Stimulated activated memory B cell treated with anti-CD40 and anti-IgM and Interleukin-4, amounts not matched to agents 10 μg/mL and 1 μg/mL and 100 μg/mL, for 72 hours (primary cell): ENCODE measurements at regions not wholly inside any gene's neighbourhood (a gene's known extent, or its start where the extent isn't known, plus 50 kb on each side); places are given as distances from the start of the nearest gene placed in this dataset.

Source experiments
- ATAC-seq: fragments of 150-1000 bp; cut with Tn5 transposase; 2 replicates; pipeline ENCODE4 v1.10.0; 2021
- H3K27ac Mint-ChIP-seq: one replicate; pipeline ENCODE4 v1.8.0; 2022; ENCODE audit warnings: mild to moderate bottlenecking, mixed read lengths
- H3K27me3 Mint-ChIP-seq: one replicate; pipeline ENCODE4 v1.8.0; 2022; ENCODE audit warnings: mixed read lengths
- H3K36me3 Mint-ChIP-seq: one replicate; pipeline ENCODE4 v1.8.0; 2022; ENCODE audit warnings: mixed read lengths
- H3K4me1 Mint-ChIP-seq: one replicate; pipeline ENCODE4 v1.8.0; 2022; ENCODE audit warnings: mixed read lengths
- H3K4me3 Mint-ChIP-seq: one replicate; pipeline ENCODE4 v1.8.0; 2022; ENCODE audit warnings: mild to moderate bottlenecking, moderate library complexity, mixed read lengths
- H3K9me3 Mint-ChIP-seq: one replicate; pipeline ENCODE4 v1.8.0; 2022; ENCODE audit warnings: mixed read lengths

DNA sequence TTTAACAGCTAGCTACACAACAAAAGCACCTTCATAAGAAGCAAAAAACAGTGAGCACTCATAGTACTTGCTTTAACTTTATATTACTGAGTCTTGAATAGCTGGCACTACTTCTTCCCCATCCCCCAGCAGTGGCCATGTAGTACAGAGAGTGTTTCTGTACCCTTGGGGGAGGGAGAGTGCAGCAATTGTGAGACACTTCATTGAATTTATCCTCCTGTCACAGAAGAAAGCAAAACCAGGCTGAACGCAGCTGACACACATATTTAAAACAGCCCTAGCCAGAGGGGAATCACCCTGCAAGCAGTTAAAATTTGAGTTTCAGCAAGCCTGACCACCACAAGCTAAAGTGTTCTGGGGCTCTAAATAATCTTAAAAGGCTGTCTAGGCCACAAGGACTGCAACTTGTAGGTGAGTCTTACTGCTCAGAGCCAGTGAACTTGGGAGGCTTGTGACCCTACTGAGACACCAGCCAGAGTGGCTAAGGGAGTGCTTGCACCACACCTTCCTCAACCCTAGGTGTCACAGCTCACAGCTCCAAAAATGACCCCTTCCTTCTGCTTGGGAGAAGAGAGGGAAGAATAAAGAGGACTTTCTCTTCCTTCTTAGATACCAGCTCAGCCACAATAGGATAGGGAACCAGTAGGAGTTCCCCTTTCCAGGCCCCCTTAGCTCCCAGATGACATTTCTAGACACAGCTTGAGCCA, 97.7 kb upstream of the MEOX2 start:
- Mint-ChIP-seq H3K4me1 (no peaks in the 10 kb centered on the region), H3K4me3 (no peak overlapping the region), H3K27me3 (no peaks in the 10 kb centered on the region), H3K27ac (no peak overlapping the region), H3K9me3 (peaks cover 3% of the 10 kb centered on the region), H3K36me3 (no peaks in the 10 kb centered on the region)
- no peak for ATAC-seq

DNA sequence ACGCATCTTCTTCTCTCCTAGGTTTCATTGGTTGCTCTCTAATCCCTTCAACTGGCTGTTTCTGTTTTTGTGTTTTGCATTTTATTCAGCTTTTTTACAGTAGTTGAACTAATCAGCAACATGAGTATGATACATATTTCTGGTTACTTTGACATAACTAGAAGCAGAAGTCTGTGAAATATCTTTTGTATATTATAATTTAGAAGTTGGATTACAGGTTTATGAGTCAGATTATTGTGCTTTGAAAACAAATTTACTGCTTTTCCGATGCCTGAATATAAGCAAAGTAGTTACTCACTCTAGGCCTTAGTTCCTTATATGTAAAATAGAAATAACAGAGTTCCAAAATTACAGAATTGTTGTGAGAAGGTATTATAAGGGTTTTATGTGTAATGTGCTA, 96.2 kb upstream of the MEOX2 start:
- Mint-ChIP-seq H3K4me3 (no peak overlapping the region), H3K36me3 (no peaks in the 10 kb centered on the region), H3K27me3 (no peaks in the 10 kb centered on the region), H3K27ac (no peak overlapping the region), H3K4me1 (no peaks in the 10 kb centered on the region), H3K9me3 (peaks cover 2% of the 10 kb centered on the region)
- no peak for ATAC-seq

DNA sequence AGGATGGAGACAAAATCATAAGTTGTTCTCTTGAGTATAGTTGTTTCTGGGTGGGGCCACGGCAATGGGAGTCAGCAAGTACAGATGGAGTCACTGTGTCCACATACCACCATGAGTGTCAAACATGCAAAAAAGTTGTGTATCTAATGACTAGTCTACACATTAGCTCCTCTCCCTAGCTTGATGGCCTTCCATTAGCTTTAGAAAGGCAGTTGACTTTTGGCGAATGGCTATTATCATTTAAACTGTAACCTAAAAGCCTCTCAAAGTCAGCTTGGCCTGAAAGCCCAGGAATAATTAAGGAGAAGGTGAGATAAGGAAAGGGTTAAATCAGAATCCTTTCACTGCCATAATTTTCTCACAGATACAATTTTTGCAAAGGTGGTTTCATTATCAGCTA, 95.5 kb upstream of the MEOX2 start:
- Mint-ChIP-seq H3K27ac (no peak overlapping the region), H3K4me1 (no peaks in the 10 kb centered on the region), H3K9me3 (no peaks in the 10 kb centered on the region), H3K36me3 (no peaks in the 10 kb centered on the region), H3K4me3 (no peak overlapping the region), H3K27me3 (no peaks in the 10 kb centered on the region)
- no peak for ATAC-seq

DNA sequence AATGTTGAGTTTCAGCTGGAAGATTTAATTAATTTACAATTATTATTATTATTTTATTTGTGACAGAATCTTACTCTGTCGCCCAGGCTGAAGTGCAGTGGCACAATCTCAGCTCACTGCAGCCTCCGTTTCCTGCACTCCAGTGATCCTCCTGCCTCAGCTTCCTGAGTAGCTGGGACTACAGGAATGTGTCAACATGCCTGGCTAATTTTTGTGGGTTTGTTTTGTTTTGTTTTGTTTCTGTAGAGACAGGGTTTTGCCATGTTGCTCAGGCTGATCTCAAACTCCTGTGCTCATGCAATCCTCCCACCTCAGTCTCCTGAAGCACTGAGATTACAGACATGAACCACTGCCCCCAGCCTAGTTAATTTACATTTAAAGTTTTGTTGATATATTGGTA, 93.8 kb upstream of the MEOX2 start:
- H3K36me3 Mint-ChIP-seq: no peaks in the 10 kb centered on the region
- H3K27me3 Mint-ChIP-seq: no peaks in the 10 kb centered on the region
- no peak for ATAC-seq
- no peaks in the 10 kb centered on the region for H3K4me1 Mint-ChIP-seq
- no peak overlapping the region for H3K4me3 Mint-ChIP-seq
- H3K27ac Mint-ChIP-seq: no peak overlapping the region
- no peaks in the 10 kb centered on the region for H3K9me3 Mint-ChIP-seq

DNA sequence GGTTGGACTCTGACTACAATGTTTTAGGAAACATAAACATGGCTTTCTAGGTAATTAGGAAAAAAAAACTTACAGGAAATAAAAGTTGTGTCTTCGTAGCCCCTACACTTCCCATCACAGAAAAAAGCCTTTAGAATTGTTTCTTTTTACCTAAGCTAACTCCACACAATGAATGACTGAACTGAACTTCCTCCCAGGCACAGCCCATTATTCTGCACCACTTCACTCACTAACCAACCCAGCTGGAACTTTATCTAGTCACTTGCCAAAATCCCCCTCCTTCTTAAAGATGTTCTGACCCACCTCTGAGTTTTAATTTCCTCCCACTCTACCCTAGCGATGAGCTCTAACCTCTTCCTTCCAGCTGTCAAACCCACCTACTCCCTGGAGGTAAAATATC, 91.7 kb upstream of the MEOX2 start:
- no peak overlapping the region for H3K4me3 Mint-ChIP-seq
- H3K36me3 Mint-ChIP-seq: no peaks in the 10 kb centered on the region
- ATAC-seq: no peak
- no peaks in the 10 kb centered on the region for H3K27me3 Mint-ChIP-seq
- peaks cover 2% of the 10 kb centered on the region for H3K9me3 Mint-ChIP-seq
- no peak overlapping the region for H3K27ac Mint-ChIP-seq
- H3K4me1 Mint-ChIP-seq: no peaks in the 10 kb centered on the region

DNA sequence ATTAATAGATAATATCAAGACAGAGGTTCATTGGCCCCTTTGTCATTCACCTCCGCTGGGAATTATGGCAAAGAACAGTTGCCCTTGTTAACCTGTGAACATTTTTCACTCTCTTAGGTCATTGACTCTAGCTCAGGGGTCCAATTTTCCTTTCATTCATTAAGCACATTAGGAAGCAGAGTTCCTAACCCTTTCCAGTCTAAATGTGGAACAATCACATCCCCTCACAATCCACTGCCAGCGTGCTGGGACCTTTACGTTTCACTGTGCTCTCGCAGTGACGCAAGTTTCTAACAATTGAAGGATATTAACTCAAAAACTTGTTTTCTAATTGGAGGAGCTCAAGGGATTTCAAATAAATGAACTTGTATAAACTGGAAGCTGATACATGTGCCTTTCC, 79.3 kb upstream of the MEOX2 start:
- Mint-ChIP-seq H3K4me1 (no peaks in the 10 kb centered on the region), H3K27me3 (no peaks in the 10 kb centered on the region), H3K27ac (no peak overlapping the region), H3K9me3 (peaks cover 9% of the 10 kb centered on the region), H3K4me3 (no peak overlapping the region), H3K36me3 (no peaks in the 10 kb centered on the region)
- no peak for ATAC-seq

DNA sequence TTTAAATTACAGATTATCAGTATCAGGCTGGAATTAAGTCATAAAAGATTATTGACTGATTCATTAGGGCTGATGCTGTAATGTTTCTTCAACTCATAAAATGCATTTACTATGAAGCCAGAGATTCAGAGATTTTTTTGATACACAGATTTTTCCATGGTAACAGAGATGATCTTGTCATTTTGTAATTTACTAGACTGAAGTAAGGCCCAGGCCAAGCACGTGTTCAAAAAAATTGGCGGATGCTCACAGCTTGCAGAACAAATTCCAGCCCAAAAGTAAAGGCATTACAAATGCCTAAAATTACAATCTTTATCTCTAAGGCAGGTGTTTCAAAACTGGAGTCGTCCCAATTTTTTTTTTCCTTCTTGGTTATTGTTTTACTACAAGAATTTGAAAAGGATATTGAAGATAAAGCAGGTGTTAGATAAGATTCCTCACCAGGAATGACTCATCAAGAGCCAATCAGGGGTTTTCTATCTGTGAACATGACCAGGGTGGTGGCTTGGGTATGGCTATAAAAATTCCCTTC, 78.4 kb upstream of the MEOX2 start:
- Mint-ChIP-seq H3K4me1 (no peaks in the 10 kb centered on the region), H3K27me3 (no peaks in the 10 kb centered on the region), H3K27ac (no peak overlapping the region), H3K36me3 (no peaks in the 10 kb centered on the region), H3K9me3 (peaks cover 6% of the 10 kb centered on the region), H3K4me3 (no peak overlapping the region)
- ATAC-seq: no peak

DNA sequence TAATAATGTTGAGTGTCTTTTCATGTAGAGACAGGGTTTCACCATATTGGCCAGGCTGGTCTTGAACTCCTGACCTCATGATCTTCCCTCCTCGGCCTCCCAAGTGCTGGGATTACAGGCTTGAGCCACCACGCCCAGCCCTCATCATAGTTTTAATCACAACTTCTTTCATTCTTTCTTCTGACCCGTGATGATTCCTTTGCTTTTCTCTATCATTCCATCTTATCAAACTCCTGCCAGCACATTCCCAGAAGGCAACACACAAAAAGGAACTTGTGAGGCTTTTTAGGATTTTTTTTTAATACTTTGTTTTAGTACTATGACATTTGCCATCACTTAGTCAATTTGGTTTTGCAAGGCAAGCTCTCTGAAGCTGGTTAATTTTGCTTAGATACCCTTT, 77.5 kb upstream of the MEOX2 start:
- ATAC-seq: no peak
- no peak overlapping the region for H3K27ac Mint-ChIP-seq
- no peaks in the 10 kb centered on the region for H3K9me3 Mint-ChIP-seq
- H3K36me3 Mint-ChIP-seq: no peaks in the 10 kb centered on the region
- H3K4me3 Mint-ChIP-seq: no peak overlapping the region
- no peaks in the 10 kb centered on the region for H3K4me1 Mint-ChIP-seq
- H3K27me3 Mint-ChIP-seq: no peaks in the 10 kb centered on the region

DNA sequence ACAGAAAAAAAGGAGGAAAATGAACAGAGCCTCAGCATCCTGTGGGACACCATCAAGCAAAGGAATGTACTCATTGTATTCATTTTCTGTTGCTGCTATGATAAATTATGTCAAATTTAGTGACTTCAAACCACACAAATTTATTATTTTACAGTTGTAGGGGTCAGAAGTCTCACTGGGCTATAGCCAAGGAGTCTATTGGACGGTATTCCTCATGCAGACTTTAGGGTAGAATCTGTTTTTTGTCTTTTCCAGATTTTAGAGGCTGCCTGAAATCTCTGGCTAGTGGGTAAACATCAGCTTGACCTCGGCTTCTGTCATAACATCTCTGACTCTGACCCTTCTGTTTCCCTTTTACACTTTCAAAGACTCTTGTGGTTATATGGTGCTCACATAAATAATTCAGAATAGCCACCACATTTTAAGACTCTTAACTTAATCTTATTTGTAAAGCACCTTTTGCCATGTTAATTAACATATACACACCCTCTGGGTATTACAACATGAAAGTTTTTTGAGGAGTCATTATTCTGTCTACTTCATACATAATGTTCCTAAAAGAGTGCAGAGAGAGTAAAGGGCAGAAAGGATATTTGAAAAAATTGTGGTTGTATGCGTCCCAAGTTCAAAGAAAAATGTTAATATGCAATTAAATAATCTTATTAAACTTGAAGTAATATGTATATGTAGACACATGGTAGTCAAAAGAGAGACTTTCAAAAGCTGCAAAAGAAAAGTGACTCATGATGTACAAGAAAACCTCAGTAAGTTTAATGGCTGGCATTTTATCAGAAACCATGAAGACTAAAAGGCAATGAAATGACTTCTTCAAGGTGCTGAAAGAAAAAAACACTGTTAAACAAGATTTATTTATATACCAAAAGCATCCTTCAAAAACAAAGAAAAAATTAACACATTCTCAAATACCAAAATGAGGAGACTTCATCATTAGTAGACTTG, 70.8 kb upstream of the MEOX2 start:
- no peak overlapping the region for H3K4me3 Mint-ChIP-seq

DNA sequence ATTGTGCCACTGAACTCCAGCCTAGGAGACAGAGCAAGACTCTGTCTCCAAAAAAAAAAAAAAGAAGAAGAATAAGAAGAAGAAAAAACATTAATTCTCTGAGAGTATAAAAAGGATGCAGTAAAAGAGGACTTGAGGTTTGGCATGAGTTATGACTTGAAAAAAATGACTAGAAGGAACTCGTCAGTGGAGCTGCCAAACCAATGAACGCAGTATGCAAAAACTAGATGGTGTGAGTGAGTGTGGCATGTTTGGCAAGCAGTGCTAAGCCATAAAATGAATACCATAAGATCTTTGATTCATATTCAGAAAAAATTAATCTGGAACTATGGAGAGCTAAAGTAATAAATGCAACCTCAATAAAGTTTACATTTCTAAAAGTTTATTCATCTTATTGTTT, 68.6 kb upstream of the MEOX2 start:
- no peak overlapping the region for H3K4me3 Mint-ChIP-seq
- H3K36me3 Mint-ChIP-seq: no peaks in the 10 kb centered on the region
- no peak for ATAC-seq
- H3K27me3 Mint-ChIP-seq: no peaks in the 10 kb centered on the region
- H3K4me1 Mint-ChIP-seq: no peaks in the 10 kb centered on the region
- H3K9me3 Mint-ChIP-seq: no peaks in the 10 kb centered on the region
- no peak overlapping the region for H3K27ac Mint-ChIP-seq

More for the DNA sequence above, 70.8 kb upstream of the MEOX2 start:
- H3K36me3 Mint-ChIP-seq: no peaks in the 10 kb centered on the region
- H3K9me3 Mint-ChIP-seq: no peaks in the 10 kb centered on the region
- no peak for ATAC-seq
- no peaks in the 10 kb centered on the region for H3K27me3 Mint-ChIP-seq
- no peak overlapping the region for H3K27ac Mint-ChIP-seq
- H3K4me1 Mint-ChIP-seq: no peaks in the 10 kb centered on the region

DNA sequence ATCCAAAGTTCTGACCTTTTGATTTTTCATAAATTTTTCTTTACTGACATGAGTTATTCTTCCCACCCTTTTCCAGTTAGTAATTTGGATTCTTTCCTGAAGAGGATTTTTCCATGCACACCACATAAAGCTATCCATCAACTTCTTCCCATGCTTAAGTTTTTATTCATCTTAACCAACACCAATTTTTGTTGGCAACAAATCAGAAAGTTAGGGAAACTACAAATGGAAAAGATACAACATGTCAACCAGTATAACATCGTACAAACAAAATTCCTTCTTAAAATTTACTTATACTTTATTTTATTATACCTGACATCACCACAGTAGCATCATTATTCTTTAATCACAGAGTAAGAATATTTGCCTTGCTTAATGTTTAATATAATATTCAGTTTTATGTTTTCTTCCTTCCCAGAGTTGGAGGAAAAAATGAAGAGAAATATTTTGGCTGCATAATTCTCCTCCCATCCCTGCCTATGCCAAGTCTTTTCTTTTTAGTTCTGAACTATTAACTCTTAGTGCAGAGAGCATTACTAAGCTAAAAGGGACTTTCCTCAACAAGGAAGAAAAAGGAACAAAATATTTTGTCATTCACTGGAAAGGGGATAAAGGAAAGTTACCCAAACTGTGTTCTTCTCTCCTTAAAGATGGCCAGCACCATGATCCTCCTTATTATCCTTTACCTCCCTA, 67.5 kb upstream of the MEOX2 start:
- Mint-ChIP-seq H3K27me3 (no peaks in the 10 kb centered on the region), H3K36me3 (no peaks in the 10 kb centered on the region), H3K4me3 (no peak overlapping the region), H3K27ac (no peak overlapping the region), H3K4me1 (no peaks in the 10 kb centered on the region), H3K9me3 (no peaks in the 10 kb centered on the region)
- ATAC-seq: no peak

DNA sequence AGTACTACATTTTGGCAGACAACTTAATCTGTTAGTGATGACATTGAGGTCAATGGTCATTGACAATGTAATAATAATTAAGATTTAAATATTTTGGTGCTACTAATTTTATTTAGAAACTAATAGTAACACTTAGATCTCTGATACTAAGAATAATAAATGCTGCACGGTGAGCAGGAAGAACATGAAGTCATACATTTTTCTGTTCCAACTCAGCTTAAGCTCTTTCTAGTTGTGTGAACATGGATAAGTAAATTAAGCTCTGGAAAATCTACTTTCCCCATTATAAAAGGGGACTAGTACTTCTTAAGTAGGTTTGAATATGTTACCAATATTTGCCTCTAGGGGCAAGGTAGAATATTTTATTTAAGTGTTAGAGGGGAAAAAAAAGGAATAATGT, 65.9 kb upstream of the MEOX2 start:
- H3K27me3 Mint-ChIP-seq: no peaks in the 10 kb centered on the region
- H3K27ac Mint-ChIP-seq: no peak overlapping the region

DNA sequence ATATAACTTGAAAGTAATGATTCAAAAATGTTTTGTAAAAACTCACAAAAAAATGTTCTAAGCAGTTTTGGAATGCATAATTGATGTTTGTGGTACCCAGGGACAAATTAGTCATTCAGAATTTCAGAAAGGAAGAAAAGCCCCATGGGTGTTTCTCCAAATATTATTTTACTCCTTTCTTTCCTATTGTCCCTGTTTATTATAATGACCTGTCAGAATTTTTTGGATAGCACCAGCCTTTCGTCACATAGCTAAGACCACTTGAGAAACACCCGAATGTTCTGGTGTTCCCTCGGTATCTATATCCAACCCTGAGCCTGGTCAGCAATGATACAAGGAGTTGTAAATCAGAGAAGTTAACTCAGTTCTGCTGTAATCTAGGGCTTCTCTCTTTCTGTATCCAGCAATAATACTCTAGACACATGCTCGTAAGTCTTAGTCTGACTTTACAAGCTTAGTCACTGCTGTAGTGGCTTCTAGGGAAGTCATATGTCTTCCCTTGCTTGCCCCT, 64.8 kb upstream of the MEOX2 start:
- Mint-ChIP-seq H3K9me3 (no peaks in the 10 kb centered on the region), H3K4me3 (no peak overlapping the region), H3K27ac (no peak overlapping the region), H3K4me1 (no peaks in the 10 kb centered on the region), H3K27me3 (no peaks in the 10 kb centered on the region), H3K36me3 (no peaks in the 10 kb centered on the region)
- no peak for ATAC-seq

More for the DNA sequence above, 65.9 kb upstream of the MEOX2 start:
- no peak for ATAC-seq
- Mint-ChIP-seq H3K36me3 (no peaks in the 10 kb centered on the region), H3K4me1 (no peaks in the 10 kb centered on the region), H3K9me3 (no peaks in the 10 kb centered on the region), H3K4me3 (no peak overlapping the region)

DNA sequence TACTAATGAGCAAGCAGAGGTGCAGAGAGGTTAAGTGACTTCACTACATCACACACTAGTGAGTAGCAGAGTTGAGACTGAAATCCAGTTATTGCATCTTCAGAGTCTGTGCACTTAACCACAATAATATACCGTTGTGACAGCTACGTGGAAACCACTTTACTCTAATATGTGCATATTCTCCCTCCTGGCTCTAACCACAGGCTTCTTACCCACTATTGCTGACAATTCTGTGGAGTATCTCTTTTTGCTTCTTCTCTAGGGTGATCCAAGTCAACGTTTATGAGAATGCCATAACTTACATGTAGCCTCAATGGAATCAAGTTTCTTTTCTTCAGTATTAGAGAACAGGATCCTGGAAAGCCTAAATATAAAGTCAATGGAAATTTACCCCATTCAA, 64.2 kb upstream of the MEOX2 start:
- Mint-ChIP-seq H3K4me3 (no peak overlapping the region), H3K27me3 (no peaks in the 10 kb centered on the region)
- no peak for ATAC-seq

DNA sequence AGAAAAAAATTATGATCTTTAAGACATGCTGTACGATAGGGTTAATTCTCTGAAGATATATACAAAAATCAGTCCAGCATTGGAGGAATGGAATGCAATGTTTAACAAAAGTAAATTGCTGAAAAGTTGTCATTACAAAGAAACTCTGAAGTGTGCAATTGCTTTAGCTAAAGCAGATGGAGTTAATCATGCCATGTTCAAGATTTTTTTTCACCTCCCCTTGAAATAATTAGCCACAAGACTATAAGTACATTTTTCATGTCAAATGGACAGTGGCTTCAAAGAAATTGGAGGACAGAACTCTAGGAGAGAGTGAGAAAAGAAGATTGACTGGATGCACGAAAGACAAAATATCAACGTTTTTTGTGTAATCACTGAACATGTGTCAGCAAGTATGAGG, 63.1 kb upstream of the MEOX2 start:
- Mint-ChIP-seq H3K9me3 (no peaks in the 10 kb centered on the region), H3K36me3 (no peaks in the 10 kb centered on the region), H3K4me3 (no peak overlapping the region), H3K27ac (no peak overlapping the region), H3K27me3 (no peaks in the 10 kb centered on the region), H3K4me1 (no peaks in the 10 kb centered on the region)
- no peak for ATAC-seq

More for the DNA sequence above, 64.2 kb upstream of the MEOX2 start:
- Mint-ChIP-seq H3K9me3 (no peaks in the 10 kb centered on the region), H3K4me1 (no peaks in the 10 kb centered on the region), H3K27ac (no peak overlapping the region), H3K36me3 (no peaks in the 10 kb centered on the region)
